ENCODE measurements at regions not wholly inside any gene's neighbourhood (a gene's known extent, or its start where the extent isn't known, plus 50 kb on each side); places are given as distances from the start of the nearest gene placed in this dataset.
A peak's percentile ranks its signal among the peaks of the same experiment; 100 is the strongest.

DNA sequence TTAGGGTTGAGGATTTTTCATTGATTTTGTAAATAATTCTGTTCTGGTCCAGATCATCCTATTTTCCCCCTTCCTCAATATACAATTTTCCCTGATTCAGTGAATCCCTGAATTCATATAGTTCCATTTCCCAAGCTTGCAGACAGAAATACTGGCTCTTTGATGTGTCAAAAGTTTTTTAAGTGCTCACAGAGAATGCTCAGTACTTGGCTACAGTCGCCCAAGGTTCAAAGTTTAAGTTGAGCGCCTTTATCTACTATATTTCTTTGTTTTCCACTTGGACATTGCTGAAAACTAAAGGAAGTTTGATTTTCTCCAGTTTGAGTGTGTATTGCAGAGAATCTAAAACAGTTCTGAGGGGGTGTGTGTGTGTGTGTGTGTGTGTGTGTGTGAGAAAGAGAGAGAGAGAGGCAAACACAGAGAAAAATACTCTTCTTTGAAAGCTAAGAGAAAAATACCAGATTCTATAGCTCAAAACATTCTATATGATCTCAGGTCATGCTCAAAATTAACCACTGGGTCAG is 136.2 kb upstream of the ACO1 start:
- DNase-seq: no peak

- DNase-seq: peak; percentile 86
Observed at GRCh38 chr9:32251539-32251938, 132.9 kb upstream of the ACO1 start.

- no peak for DNase-seq
Observed at GRCh38 chr9:32253731-32254130, 130.7 kb upstream of the ACO1 start.

DNA sequence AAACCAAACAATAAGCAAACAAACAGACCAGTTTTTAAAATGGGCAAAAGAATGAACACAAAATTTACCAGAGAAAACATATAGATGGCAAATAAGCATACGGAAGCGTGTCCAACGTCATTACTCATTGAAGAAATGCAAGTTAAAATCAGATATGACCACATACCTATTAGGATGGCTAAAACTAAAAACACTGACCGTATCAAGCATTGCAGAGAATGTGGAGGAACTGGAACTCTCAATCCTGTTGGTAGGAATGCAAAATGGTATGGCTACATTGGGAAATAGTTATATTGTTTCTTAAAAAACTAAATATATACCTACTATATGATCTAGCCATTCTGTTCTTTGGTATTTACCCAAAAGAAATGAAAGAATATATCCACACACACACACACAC is 129.4 kb upstream of the ACO1 start:
- no peak for DNase-seq

- no peak for DNase-seq
Observed at GRCh38 chr9:32258482-32258881, 126.0 kb upstream of the ACO1 start.

- DNase-seq: no peak
Observed at GRCh38 chr9:32260151-32260862, 124.1 kb upstream of the ACO1 start.

DNA sequence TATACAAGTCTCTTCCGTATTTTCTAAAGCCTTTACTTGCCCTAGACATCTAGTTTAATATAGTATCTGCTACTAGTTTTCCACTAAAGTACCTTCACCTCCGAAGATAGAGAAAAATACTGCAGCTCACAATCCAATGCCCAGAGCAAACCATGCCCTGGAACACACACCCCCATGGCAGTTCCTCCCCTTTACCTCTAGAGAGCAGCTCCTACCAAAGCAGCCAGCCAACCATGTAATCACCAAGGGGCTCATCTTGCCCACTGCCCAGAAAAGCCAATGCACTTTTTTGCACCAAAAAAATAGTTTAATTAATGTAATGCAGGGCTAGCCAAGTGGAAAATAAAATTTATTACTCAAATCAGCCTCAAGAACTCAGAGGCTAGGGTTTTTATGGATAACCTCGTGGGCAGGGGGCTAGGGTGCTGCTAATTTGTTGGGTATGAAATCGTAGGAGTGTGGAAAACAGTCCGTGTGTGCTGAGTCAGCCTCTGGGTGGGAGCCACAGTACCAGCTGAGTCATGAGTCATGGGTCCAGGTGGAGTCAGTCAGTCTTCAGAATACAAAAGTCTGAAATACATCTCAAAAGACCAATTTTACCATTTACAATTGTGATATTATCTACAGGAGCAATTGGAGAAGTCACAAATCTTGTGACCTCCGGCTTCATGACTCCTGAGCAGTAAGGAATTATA is 120.1 kb upstream of the ACO1 start:
- DNase-seq: no peak

GRCh38 chr9:32265037-32265436 is 119.4 kb upstream of the ACO1 start:
- DNase-seq: no peak

DNA sequence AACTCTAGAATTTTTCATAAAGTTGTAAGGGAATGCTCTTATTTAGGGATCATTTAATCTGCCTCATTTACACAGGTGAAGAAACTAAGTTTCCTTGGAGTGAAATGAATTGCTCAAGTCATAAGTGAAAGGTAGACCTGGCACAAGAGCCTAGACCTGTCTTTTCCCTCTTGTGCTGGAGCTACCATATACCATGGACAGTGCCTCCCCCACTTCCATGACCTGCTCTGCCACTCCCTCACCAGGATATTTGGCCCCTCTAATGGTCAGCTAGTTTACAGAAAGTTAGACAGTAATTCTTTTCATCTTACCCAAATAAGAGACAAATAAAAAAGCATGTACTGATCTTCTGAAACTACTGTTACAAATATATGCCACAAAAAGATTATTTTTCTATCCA is 105.5 kb upstream of the ACO1 start:
- no peak for DNase-seq

GRCh38 chr9:32289756-32290155 is 94.7 kb upstream of the ACO1 start:
- DNase-seq: no peak

- DNase-seq: no peak
Observed at GRCh38 chr9:32291370-32291769, 93.1 kb upstream of the ACO1 start.

DNA sequence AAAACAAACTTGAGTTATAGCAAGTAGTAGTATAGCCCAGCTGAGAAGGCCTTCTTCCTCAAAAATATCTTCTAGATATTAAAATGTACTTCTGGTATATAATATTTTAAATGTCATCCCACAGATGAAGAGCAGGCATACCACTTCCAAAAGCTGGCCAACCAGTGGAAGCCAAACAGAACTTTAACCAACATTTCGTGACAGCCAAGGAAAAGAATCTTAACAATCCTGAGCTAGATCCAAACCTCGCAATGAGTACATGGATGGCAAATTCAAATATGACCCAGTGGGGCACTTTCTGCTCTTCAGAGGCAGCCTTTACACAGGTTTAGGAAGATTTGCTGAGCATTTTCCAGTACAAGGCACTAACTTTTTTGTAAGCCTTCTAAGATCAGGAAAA is 91.8 kb upstream of the ACO1 start:
- no peak for DNase-seq

GRCh38 chr9:32293091-32293490 is 91.4 kb upstream of the ACO1 start:
- DNase-seq: no peak

- no peak for DNase-seq
Observed at GRCh38 chr9:32294106-32294505, 90.3 kb upstream of the ACO1 start.

GRCh38 chr9:32300373-32300772 is 84.1 kb upstream of the ACO1 start:
- DNase-seq: no peak

- DNase-seq: no peak
Observed at GRCh38 chr9:32304495-32304894, 79.9 kb upstream of the ACO1 start.

- no peak for DNase-seq
Observed at GRCh38 chr9:32306006-32306405, 78.4 kb upstream of the ACO1 start.

DNA sequence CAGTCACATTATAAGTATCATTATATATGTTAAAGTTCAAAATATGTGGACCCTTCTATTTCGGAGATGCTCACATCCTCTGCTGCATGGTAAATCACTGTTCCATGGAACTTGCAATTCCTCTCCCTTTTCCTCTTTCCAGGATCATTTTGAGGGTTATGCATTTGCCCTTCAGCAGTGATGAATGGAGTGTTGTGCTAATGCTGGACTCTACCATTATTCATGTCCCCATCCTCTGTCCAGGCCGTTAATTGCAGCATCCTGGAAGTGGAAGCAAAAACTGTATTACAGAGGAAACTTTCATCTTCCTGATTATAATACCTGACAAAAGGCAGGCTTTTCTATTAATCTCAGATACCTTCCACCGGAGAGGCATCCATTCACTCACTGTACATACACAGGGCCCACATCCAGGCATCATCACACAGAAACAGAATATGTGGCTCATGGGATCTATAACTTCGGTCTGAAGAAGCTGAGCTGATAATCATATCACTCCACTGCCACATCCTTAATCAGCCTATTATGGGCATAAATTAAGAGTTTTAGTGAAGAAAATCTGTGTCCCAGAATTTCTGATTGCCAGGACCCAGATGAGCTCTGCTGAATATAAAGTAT is 65.0 kb upstream of the ACO1 start:
- no peak for DNase-seq

DNA sequence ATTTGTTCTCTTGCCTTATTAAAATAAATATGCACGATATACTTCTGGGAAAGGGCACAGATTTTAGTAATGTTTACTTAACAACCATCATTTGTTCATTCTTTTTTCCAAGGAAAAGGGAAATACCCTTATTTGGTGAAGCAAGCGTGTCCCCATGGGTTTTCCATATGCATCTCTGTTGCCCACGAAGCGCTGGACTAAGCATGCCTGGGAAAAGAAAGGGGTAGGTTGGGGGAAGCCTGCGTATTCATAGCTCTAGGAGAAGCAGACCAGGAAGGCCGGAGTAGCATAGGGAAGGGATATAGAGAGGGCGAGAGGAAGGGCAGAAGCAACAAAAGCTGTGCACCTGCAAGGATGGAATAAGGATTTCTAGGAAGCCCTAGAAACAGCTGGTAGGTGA is 61.8 kb upstream of the ACO1 start:
- DNase-seq: no peak

DNA sequence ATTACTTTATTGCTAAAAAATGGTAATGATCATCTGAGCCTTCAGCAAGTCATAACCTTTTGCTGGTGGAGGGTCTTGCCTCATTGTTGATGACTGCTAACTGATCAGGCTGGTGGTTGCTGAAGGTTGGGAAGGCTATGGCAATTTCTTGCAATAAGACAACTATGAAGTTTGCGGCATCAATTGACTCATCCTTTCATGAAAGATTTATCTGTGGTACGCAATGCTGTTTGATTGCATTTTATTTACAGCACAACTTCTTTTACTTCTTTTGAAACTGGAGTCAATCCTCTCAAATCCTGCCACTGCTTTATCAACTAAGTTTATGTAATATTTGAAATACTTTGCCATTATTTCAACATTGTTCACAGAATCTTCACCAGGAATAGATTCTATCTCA is 58.3 kb upstream of the ACO1 start:
- DNase-seq: no peak

- no peak for DNase-seq
Observed at GRCh38 chr9:32331240-32331639, 53.2 kb upstream of the ACO1 start.

- DNase-seq: no peak
Observed at GRCh38 chr9:32334112-32334511, 50.3 kb upstream of the ACO1 start.
